EH (cell line): ENCODE measurements at regions not wholly inside any gene's neighbourhood (a gene's known extent, or its start where the extent isn't known, plus 50 kb on each side); places are given as distances from the start of the nearest gene placed in this dataset.

Experiments used
- DNase-seq: peaks from one replicate; pipeline ENCODE4 v3.0.0-alpha.2; 2015; ENCODE audit warnings: low read depth

GRCh38 chr7:98040626-98041360 lies 50.8 kb upstream of the OCM2 start:
- DNase-seq, result no peak

DNA sequence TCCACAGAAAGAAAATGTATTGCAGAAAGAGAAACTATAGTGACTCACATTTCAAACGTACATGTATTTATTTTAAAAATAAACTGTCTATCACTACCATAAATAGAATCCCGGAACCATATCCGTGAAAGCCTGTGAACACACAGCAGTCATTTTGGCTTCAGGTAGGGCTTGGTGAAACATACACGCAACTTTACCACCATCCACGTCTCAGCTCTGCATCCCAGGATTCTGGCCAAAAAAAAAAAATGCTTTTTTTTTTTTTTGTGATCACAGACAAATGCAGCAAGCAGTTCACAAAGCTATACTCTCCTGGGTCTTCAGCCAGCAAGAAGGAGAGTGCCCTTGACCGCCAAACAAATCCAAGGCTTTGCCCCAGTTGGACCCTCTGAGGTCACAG lies 56.8 kb upstream of the OCM2 start:
- DNase-seq, result no peak

- DNase-seq, result no peak
These were observed 57.6 kb upstream of the LMTK2 start for GRCh38 chr7:98049034-98049433.

DNA sequence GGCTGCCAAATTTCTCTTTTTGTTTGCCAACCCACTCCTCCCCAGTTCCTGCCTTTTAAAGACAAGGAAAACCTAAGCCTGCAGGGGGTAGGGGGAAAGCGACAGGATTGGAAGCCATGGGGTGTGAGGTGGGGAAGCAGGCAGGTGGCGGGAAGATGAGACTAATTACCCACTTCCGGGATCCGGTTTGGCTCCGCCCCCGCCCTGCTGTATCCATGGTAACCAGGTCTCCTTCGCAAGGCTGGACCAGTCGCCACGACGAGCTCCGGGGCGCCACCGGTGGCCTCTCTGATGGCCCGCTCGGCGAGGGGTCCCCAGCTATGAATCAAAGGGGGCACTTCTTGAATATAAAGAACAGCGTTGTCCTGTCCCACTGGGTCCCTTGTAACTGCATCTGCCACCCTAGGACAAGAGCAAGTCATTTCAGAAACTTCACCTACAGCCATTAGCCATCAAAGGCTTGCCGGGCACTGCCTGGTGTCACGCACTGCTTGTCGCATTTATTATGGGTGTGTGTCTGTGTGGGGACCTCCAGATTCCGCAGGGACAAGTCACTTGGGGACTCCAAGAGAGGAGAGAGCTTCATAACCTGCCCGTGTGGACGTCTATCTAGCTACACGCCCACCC lies 55.4 kb upstream of the LMTK2 start:
- no peak for DNase-seq

DNA sequence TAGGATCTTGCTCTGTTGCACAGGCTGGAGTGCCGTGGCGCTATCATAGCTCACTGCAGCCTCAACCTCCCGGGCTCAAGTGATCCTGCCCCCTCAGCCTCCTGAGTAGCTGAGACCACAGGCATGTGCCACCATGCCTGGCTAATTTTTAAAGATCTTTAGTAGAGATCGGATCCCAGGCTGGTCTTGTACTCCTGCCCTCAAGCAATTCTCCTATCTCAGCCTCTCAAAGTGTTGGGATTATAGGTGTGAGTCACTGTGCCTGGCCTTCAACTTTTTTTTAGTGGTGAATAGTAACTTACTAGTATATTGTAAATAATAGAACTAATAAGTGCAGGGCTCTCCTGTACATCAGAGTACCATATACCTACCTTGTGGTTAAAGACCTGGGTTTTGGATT lies 52.1 kb upstream of the LMTK2 start:
- peak; percentile 36 for DNase-seq

DNA sequence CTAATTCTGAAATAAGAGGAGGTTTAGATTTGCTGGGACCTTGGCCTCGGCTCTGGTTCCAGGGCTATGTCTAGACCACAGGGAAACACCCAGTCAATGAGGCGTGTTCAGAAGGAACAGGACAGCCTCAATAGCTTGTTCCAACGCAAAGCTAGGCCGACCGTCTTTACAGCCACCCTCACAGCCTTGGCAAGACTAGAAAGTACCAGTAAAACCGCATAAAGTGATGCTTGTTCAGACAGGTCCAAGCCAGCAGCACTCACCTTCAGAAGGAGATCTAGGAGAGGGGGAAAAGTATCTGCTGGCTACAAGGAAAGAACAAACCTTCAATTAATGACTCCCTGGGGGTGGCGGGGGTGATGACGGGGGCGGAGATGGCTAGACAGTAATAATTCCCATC lies 50.1 kb upstream of the LMTK2 start:
- no peak for DNase-seq
